OCI-LY1 (cell line): ENCODE measurements at regions not wholly inside any gene's neighbourhood (a gene's known extent, or its start where the extent isn't known, plus 50 kb on each side); places are given as distances from the start of the nearest gene placed in this dataset.

Experiments
- H2AFZ ChIP-seq: fragments of 200-600 bp; sonication (generic), shearing (Covaris generic); 2 replicates; pipeline ENCODE4 v1.6.0; 2014; ENCODE audit warnings: antibody characterized with exemption, mild to moderate bottlenecking, low read length
- H3F3A ChIP-seq: fragments of 200-600 bp; sonication (generic), shearing (Covaris generic); 2 replicates; pipeline ENCODE4 v1.6.0; 2014; ENCODE audit warnings: mild to moderate bottlenecking, antibody characterized with exemption, low read length, moderate library complexity; ENCODE audit not compliant: insufficient read depth
- H3K27ac ChIP-seq: fragments of 200-600 bp; sonication (generic); 2 replicates; pipeline ENCODE4 v1.5.1; 2014; ENCODE audit warnings: low read length, mixed run types, mild to moderate bottlenecking, low read depth; ENCODE audit not compliant: poor library complexity, severe bottlenecking
- H3K27me3 ChIP-seq: fragments of 200-600 bp; sonication (generic); 2 replicates; pipeline ENCODE4 v1.6.0; 2014; ENCODE audit warnings: antibody characterized with exemption, mild to moderate bottlenecking, low read length, moderate library complexity; ENCODE audit not compliant: insufficient read depth
- H3K36me3 ChIP-seq: fragments of 200-600 bp; sonication (generic); 2 replicates; pipeline ENCODE4 v1.6.1; 2014; ENCODE audit warnings: mild to moderate bottlenecking, antibody characterized with exemption, low read length, moderate library complexity, mixed read lengths; ENCODE audit not compliant: insufficient read depth
- H3K4me1 ChIP-seq: fragments of 200-600 bp; sonication (generic); 2 replicates; pipeline ENCODE4 v1.5.1; 2014; ENCODE audit warnings: mild to moderate bottlenecking, low read length, moderate library complexity; ENCODE audit not compliant: insufficient read depth, severe bottlenecking
- H3K4me2 ChIP-seq: fragments of 200-600 bp; sonication (generic), shearing (Covaris generic); 2 replicates; pipeline ENCODE4 v1.6.1; 2014; ENCODE audit warnings: low read length
- H3K4me3 ChIP-seq: fragments of 200-600 bp; sonication (generic); 2 replicates; pipeline ENCODE4 v1.5.1; 2014; ENCODE audit warnings: low read length, low read depth, mild to moderate bottlenecking, mixed read lengths; ENCODE audit not compliant: poor library complexity, severe bottlenecking
- H3K79me2 ChIP-seq: fragments of 200-600 bp; shearing (Covaris generic); 2 replicates; pipeline ENCODE4 v1.6.1; 2016; ENCODE audit warnings: mixed run types, low read length, mixed read lengths; ENCODE audit not compliant: insufficient read depth
- H3K9ac ChIP-seq: fragments of 200-600 bp; sonication (generic), shearing (Covaris generic); 2 replicates; pipeline ENCODE4 v1.6.1; 2014; ENCODE audit warnings: mild to moderate bottlenecking, low read length, mixed read lengths
- H3K9me2 ChIP-seq: fragments of 200-600 bp; sonication (generic), shearing (Covaris generic); 2 replicates; pipeline ENCODE4 v1.6.1; 2014; ENCODE audit warnings: low read depth, mild to moderate bottlenecking, low read length, mixed read lengths
- H3K9me3 ChIP-seq: fragments of 200-600 bp; shearing (Covaris generic); 2 replicates; pipeline ENCODE4 v1.6.1; 2014; ENCODE audit warnings: low read length, mixed read lengths
- H4K20me1 ChIP-seq: fragments of 200-600 bp; sonication (generic), shearing (Covaris generic); 2 replicates; pipeline ENCODE4 v1.6.0; 2016; ENCODE audit warnings: mild to moderate bottlenecking, low read length; ENCODE audit not compliant: insufficient read depth
- CTCF ChIP-seq: fragments of 200-600 bp; sonication (generic), shearing (Covaris generic); IDR thresholded peaks from 2 replicates; pipeline ENCODE4 v1.5.1; 2017; ENCODE audit warnings: mild to moderate bottlenecking, antibody characterized with exemption, low read length, moderate library complexity, mixed read lengths
- EZH2 ChIP-seq: fragments of 200-600 bp; sonication (generic), shearing (Covaris generic); IDR thresholded peaks from 2 replicates; pipeline ENCODE4 v1.8.0; 2017; ENCODE audit warnings: borderline replicate concordance, mixed run types, mild to moderate bottlenecking, antibody characterized with exemption, low read length, moderate library complexity, mixed read lengths

- Histone ChIP-seq H3K36me3 (no peaks in the 10 kb centered on the region), H3K9ac (no peak overlapping the region), H3K4me2 (no peak overlapping the region), H3K4me1 (no peaks in the 10 kb centered on the region), H3F3A (no peaks in the 10 kb centered on the region), H4K20me1 (no peaks in the 10 kb centered on the region), H3K27me3 (no peaks in the 10 kb centered on the region), H3K79me2 (no peaks in the 10 kb centered on the region), H2AFZ (no peak overlapping the region), H3K9me2 (no peaks in the 10 kb centered on the region), H3K27ac (no peak overlapping the region), H3K4me3 (no peak overlapping the region), H3K9me3 (0 out of 2 replicates have a peak, but pooled peaks cover 13% of the 10 kb centered on the region)
- TF ChIP-seq EZH2, result no peak
- no peak for TF ChIP-seq CTCF
These were observed 55.2 kb upstream of the IL12B start for GRCh38 chr5:159385536-159385935.

DNA sequence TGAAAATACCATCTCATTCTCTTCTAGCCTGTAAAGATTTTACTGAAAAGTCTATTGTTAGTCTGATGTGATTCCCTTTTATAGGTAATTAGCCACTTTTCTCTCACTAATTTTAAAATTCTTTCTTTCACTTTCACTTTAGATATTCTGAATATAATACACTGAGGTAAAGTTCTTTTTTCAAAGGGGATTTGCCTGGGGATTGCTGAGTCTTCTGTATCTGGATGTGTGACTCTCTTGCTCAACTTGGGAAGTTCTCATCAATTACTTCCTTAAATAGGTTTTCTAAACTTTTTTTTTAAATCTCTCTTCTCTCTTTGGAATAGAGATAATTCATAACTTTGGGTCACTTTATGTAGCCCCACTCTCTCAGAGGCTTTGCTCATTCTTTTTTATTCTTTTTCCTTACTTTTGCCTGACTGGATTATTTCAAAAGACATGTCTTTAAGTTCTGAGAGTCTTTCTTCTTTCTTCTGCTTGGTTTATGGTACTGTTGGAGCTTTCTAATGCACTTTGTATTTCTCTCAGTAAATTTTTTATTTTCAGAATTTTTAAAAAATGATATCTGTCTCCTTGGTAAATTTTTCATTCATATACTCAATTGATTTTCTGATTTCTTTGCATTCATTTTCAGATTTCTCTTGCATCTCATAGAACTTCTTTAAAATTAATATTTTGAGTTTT, 55.9 kb upstream of the IL12B start:
- no peaks in the 10 kb centered on the region for H3F3A ChIP-seq
- H3K4me3 ChIP-seq, result no peak overlapping the region
- no peaks in the 10 kb centered on the region for H3K9me2 ChIP-seq
- H3K4me2 ChIP-seq, result no peak overlapping the region
- no peaks in the 10 kb centered on the region for H3K4me1 ChIP-seq
- H2AFZ ChIP-seq, result no peak overlapping the region
- H3K27ac ChIP-seq, result no peak overlapping the region
- no peaks in the 10 kb centered on the region for H3K79me2 ChIP-seq
- no peaks in the 10 kb centered on the region for H3K27me3 ChIP-seq
- H3K9ac ChIP-seq, result no peak overlapping the region
- TF ChIP-seq EZH2 (no peak), CTCF (no peak)
- no peaks in the 10 kb centered on the region for H4K20me1 ChIP-seq
- H3K9me3 ChIP-seq, result 0 out of 2 replicates have a peak, but pooled peaks cover 13% of the 10 kb centered on the region
- no peaks in the 10 kb centered on the region for H3K36me3 ChIP-seq

GRCh38 chr5:159392871-159393270, 62.6 kb upstream of the IL12B start:
- H3K4me1 ChIP-seq, result no peaks in the 10 kb centered on the region
- H2AFZ ChIP-seq, result no peak overlapping the region
- H3K4me3 ChIP-seq, result no peak overlapping the region
- no peaks in the 10 kb centered on the region for H3K9me2 ChIP-seq
- H3F3A ChIP-seq, result no peaks in the 10 kb centered on the region
- no peaks in the 10 kb centered on the region for H3K27me3 ChIP-seq
- TF ChIP-seq CTCF (no peak), EZH2 (no peak)
- H3K79me2 ChIP-seq, result no peaks in the 10 kb centered on the region
- no peaks in the 10 kb centered on the region for H3K9me3 ChIP-seq
- H3K36me3 ChIP-seq, result no peaks in the 10 kb centered on the region
- H3K4me2 ChIP-seq, result no peak overlapping the region
- H4K20me1 ChIP-seq, result no peaks in the 10 kb centered on the region
- H3K9ac ChIP-seq, result no peak overlapping the region
- no peak overlapping the region for H3K27ac ChIP-seq
